ENCODE measurements at regions not wholly inside any gene's neighbourhood (a gene's known extent, or its start where the extent isn't known, plus 50 kb on each side); places are given as distances from the start of the nearest gene placed in this dataset.
A peak's percentile ranks its signal among the peaks of the same experiment; 100 is the strongest.

DNA sequence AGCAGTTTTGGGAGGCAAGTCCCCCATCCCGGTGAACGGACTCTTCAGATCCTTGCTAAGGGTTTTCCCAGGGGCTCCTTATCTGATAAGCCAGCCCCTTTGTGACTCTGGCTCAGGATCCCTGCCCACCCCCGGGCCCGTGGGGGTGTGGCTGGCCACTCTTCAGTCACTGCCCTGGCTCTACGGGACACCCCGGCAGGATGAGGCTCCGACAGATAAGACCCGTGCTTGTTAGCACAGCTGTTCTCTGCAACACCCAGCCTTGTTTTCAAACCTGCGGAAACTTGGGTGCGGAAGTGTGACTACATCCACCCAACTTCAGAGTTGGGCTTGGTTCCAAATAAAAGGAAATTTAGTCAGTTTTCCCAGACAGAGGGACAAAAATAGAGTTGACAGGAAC lies 66.7 kb upstream of the PODXL start:
- ATAC-seq (peak; percentile 64 to 76), DNase-seq (peak; percentile 86)
- intact Hi-C loops (cut with DNase I), result loop anchor here in 1 of 2 donors (5.0 kb wide), 1 partner anchor 41 kb away; no protein-coding TSS in a partner anchor

DNA sequence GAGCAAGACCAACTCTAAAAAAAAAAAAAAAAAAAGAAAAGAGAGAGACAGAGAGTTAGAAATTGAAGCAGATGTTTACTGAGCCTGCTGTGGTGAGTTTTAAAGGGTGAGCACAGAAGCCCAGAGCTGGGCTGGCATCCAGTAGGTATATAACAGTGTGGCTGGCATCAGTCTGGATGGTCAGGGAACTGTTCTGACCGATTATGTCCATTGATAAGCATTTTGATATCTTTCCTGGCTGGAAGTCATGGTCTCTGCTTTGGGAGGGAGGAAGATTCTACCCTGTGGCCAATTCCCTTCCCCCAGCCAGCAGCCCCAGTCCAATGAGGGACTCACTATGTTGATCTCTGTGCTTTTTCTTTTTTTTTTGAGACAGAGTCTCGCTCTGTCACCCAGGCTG lies 65.2 kb upstream of the PODXL start:
- ATAC-seq, result peak in 1 of 2 donors; percentile 43
- DNase-seq, result no peak
- intact Hi-C loops (cut with DNase I), result loop anchor here in 1 of 2 donors (5.0 kb wide), 1 partner anchor 39 kb away; no protein-coding TSS in a partner anchor

DNA sequence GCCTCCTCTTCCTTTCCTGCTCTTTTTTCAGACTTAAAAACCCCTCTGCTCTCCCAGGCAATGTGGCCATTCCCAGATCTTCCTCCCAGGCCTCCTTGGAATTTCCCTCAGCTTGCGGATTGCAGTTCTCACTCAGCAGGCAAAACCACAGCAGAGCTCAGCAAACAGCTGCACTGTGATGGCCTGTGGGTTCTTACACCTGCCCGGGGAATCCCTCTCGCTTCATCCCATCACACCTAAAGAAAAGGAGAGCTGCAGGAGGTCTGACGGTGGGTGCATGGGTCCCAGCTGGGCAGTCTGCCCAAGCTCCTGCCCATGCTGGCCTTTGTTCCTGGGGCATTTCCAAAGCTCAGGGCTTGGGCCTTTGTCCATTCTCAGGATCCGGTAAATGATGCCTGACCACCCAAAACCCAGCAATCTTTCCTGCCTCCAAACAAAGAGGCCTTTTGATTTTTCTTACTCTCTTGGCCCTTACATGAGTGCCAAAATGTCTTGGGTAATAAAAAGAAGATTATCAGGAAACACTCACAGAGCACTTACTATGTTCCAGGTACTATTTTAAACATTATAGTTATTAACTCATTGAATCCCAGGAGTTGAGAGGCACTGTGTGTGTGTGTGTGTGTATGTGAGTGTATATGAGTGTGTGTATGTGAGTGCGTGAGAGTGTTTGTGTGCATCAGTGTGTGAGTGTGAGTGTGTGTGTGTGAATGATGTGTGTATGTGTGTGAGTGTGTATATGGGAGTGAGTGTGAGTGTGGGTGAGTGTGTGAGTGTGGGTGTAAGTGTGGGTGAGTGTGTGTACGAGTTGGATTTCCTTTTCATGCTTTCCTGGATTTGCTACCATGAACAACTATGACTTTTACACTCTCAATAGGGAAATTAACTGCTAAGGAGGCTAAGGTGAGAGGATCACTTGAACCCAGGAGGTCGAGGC lies 64.5 kb upstream of the PODXL start:
- ATAC-seq, result no peak
- no peak for DNase-seq
- intact Hi-C loops (cut with DNase I), result loop anchor here in 1 of 2 donors (5.0 kb wide), 1 partner anchor 39 kb away; no protein-coding TSS in a partner anchor

DNA sequence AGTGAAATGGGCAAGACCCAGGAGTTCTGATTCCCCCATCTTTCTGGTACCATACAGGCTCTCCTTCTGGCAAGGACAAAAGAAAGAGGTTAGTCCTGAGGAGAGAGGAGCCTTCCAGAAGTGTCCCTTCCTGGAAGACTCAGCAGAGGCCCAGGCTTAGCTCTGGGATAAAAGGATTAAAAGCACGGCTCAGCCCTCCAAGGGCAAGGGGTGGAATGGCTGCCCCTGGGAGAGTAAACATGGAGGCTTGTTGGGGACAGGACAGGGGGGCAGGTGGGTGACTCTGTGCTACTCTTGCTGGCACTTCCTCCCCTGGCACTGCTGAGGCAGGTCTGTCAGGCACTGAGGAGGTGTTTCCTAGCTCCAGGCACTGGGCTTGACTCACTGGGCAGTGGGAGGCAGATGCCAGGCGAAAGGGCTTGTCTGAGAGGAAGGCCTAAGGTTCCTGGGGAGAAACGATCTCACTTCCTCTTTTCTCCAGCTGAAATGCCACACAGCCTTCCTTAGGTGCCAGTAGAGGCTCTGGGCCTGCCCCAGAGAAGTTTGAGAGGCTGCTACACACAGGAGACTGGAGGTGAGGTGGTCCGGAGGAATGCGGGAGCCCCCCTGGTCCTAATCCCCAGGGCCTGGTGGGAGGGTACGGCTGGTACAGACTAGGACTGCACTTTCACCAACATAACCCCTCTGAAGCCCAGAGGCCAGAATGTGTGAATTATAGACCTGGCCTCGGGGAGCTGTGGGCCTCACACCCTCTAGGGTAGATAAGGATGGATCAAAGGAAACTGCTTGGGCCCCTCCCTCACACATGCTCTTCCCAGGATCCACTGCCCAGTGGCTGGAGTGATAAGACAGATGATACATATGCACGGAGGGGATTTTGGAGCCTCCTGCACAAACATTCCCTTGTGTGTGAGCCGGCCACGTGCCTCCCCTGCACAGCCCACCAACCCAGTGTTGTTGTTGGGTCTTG lies 63.2 kb upstream of the PODXL start:
- DNase-seq, result no peak
- ATAC-seq, result peak in 1 of 2 donors; percentile 40
- intact Hi-C loops (cut with DNase I), result loop anchor here in 1 of 2 donors (5.0 kb wide), 1 partner anchor 37 kb away; no protein-coding TSS in a partner anchor

DNA sequence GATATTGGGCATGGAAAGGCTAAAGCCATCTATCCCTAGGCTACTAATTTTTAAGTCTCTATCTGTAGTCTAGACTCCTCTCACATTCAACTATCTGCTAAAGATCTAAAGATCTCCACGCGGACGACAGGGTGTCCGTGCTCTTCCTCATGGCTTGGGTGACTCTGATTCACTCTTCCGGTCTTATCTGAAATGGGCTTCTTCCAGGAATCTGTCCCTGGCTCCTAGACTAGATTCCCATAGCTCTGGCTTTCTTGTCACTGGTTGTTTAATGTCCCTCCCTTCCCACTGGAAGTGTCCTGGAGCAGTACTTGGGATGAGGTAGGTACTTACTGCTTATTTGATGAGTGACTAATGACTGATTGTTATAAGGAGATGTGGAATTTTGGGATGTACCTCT lies 62.0 kb upstream of the PODXL start:
- DNase-seq (no peak), ATAC-seq (peak in 1 of 2 donors; percentile 11)
- intact Hi-C loops (cut with DNase I), result no loop called here

DNA sequence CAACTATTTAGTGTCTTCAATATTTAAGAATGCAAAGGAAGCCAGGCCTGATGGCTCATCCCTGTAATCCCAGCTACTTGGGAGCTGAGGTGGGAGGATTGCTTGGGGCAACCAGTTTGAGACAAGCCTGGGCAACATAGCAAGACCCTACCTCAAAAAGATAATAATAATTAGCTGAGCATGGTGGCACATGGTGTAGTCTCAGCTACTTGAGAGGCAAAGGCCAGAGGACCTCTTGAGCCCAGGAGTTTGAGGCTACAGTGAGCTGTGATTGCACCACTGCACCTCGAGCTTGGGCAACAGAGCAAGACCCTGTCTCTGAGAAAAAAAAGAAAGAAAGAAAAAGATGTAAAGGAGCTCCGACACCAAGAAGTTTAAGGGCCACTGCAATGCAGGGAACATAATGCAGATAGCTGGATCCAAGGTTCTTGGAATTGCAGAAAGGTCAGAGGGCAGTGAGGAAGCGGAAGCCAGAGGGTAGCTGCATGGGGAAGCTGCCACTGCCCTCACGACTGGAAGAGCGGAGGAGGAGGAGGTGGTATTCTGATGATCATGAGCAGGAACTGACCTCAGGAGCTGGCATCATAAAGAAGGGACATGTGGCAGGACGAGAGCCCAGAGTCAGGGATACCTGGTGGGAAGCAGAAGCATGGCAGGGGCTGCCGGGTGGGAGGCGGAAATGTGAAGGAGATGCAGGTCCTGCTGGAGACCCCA lies 60.2 kb upstream of the PODXL start:
- no peak for ATAC-seq
- intact Hi-C loops (cut with DNase I), result no loop called here
- DNase-seq, result no peak

DNA sequence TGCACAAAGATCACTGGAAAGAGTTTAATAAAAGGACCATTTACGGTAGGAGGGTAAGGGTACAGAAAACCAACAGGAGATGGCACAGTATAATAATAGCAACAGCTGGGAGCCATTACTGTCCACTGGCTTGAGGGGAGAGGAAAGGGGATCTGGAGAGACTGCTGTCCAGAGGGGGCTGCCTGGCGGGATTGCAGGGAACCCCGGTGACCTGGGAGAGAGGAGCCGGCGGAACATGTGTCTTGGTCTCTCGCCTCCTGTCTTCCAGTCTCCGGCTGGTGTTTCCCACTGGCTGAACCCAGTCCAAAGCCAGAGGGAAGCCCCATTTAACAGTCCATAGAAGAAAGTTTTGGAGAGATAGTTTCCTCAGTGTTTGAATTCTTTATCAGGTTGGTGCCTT lies 57.5 kb upstream of the PODXL start:
- no peak for ATAC-seq
- intact Hi-C loops (cut with DNase I), result no loop called here
- DNase-seq, result peak; percentile 9

DNA sequence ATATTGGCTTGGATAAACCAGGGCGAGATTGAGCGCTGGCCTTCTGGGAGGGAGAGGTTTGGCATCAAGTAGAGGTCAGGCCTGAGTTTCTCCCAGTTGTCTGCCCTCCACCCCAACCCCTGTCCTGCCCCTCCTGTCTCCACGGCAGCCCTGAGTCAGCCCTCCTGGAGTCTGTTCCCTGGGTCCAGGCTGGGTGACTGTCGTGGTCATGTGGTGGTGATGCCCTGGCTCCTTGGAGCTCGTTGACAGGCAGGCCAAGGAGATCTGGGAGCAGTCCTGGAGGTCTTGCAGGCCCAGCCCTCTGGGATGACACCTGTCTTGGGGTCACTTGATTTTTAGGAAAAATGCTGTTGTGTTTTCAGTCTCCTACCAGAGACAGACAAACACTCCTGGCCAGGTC lies 53.6 kb upstream of the PODXL start:
- DNase-seq, result no peak
- ATAC-seq, result no peak
- intact Hi-C loops (cut with DNase I), result no loop called here

DNA sequence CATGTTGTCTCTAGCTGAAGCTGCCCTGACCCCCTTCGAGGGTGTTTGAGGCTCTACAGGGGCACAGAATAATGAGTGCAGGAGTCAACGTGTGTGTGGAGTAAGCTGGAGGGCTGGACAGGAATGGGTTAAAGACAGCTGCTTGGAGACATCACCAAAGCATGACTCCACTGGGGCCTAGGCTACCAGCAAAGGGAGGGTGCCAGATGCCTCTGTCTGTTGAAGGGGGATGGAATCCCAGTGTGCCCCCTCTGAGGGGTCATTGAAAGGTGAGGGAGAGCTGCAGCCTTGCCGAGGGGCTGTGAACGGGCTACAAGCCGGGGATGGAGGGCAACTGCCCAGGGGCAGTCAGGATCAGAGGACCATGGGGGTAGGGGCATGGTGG lies 51.7 kb upstream of the PODXL start:
- ATAC-seq (no peak), DNase-seq (no peak)
- intact Hi-C loops (cut with DNase I), result no loop called here

DNA sequence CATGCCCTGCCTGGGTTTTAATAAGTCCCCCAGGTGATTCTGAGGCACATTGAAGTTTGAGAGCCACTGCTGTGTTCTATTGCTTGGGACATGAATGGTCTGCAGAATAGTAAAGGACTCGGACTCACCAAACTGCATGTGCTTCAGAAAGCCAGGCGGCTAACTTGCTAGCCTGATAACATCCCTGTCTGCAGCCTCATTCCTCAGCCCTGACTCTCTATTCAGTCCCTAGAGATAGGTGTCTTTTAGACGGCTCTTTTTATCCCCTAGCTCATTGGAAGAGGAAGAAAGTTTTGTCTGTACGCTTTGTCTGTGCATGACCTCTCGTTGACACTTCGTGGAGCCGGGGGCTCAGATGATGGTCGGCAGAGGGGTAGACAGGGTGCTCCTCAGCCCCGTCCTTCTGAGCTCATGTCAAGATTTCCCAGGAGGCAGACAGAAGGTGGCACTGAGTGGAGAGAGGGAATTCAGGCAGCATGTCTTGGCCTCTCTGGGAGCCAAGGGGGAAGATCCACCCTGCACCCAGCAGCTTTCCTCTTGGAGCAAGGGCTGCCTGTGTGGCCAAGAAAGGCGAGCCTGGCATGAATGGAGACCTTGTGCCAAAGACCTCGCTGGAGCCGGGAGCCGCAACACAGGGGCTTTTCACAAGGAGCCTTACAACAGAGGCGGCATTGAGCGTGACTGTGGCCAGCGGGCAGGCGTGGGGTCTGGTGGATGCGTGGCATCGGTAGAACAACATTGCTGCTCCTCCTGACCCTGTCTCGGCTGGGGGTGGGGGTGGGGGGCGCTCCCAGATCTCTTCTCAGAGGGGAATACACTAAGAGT lies 51.1 kb upstream of the PODXL start:
- DNase-seq (no peak), ATAC-seq (no peak)
- intact Hi-C loops (cut with DNase I), result no loop called here

DNA sequence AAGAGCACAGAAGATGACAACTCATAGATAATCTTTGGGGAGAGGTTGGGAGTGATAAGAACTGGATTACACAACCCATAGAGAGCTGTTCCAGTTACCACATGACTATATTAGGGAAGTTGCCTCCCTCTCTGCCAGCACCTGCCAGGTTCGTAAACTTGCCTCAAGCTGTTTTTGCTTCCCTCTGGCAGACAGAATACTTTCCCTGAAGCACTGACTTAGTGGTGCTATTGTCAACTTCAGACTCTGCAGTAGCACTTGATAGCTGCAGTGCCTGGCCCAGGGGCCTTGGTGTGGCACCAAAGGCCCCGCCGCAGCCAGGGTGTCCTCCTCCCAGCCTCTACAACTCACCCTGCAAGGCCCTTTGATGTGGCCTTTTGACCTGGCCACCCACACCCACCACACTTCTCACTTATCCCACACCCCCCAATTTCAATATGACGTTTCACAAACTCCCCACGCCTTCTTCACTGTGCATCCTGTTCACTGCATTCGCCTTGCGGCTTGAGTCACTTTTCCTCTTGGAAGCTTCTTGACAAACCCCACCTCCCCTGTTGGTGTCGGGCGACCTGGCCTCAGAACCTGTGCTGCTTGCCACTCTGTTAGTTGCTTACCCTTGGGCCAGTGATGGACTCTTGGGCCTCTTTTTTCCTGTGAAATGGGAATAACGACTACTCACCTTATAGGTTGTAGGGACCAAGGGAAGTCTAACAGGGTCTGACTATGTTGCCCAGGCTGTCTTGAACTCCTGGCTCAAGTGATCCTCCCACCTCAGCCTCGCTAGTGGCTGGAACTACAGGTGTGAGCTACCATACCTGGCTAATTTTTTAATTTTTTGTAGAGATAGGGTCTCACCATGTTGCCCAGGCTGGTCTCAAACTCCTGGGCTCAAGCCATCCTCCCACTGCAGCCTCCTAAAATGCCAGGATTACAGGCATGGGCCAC lies 50.2 kb upstream of the PODXL start:
- intact Hi-C loops (cut with DNase I), result no loop called here

More for the DNA sequence above, 50.2 kb upstream of the PODXL start:
- DNase-seq (no peak), ATAC-seq (peak in 1 of 2 donors; percentile 72)

Measured in left cardiac atrium (tissue), 4 donors.